ENCODE measurements at regions not wholly inside any gene's neighbourhood (a gene's known extent, or its start where the extent isn't known, plus 50 kb on each side); places are given as distances from the start of the nearest gene placed in this dataset.

DNA sequence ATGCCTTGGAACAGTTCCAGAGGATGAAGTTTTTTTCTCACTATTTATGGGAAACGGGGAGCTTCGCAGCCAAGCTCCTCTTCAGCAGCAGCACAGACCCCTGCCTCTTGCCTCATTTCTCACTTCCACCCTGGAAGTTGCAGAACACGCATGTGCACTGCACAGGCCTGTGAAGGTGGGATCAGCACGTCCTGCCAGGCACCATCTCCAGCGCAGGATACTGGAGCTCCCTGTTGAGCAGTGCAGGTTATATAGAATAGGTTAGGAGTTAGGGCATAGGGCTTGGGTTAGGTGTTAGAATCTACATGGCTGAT is 110.1 kb upstream of the CENPE start (continued):
- TF ChIP-seq UBTF (IDR thresholded peaks at IDR 0.05; ENCODE audit: borderline replicate concordance in 1 of 2, low read depth in 2 of 2, low read length in 2 of 2) = no peak

DNA sequence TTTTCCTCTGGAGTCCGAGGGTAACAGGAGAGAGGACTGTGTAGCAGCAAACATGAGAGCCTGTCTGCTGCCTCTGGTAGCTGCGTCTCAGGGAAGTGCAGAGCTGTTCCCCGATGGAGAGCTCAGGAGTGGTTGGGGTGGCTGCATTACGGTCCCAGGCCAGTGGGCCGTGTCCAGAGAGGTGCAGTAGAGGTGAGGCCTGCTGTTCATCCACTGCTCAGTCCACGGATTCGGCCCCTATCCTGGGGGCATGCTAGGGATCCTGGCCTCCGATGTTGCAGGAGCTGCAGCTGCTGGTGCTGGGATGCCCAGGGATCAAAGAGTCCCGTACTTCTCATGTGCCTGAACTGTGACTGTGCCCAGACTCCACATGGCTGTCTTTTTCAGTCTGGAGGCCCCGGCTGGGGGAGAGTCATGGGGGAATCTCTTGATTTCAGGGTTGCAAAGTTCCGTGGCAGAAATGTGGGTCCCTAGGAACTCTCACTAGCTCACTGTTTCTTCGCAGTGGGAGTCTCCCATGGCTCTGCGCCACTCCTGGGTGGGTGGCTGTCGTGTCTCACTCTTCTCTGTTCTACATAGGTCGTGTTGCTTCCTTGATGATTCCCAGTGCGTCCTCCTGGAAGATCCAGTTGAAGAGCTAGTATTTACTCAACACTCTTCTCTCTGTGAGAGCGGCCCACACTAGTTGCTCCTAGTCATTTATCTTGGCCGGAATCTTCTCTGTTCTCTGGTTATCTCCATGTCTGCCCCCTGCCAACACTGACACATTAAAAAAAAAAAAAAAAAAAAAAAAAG is 109.5 kb upstream of the CENPE start:
- no peak for TF ChIP-seq MXI1 (IDR thresholded peaks at IDR 0.05; ENCODE audit: low read depth, low read length)
- TF ChIP-seq EP400 (IDR thresholded peaks at IDR 0.05) = no peak
- TF ChIP-seq PRMT5 (CRISPR knock-in tag; IDR thresholded peaks at IDR 0.05) = no peak
- TF ChIP-seq ZNF384 (IDR thresholded peaks at IDR 0.05; ENCODE audit: low read depth, low read length) = 0 out of 2 replicates have a peak, but pooled peaks have one; percentile 8
- TF ChIP-seq, protein P1, sequence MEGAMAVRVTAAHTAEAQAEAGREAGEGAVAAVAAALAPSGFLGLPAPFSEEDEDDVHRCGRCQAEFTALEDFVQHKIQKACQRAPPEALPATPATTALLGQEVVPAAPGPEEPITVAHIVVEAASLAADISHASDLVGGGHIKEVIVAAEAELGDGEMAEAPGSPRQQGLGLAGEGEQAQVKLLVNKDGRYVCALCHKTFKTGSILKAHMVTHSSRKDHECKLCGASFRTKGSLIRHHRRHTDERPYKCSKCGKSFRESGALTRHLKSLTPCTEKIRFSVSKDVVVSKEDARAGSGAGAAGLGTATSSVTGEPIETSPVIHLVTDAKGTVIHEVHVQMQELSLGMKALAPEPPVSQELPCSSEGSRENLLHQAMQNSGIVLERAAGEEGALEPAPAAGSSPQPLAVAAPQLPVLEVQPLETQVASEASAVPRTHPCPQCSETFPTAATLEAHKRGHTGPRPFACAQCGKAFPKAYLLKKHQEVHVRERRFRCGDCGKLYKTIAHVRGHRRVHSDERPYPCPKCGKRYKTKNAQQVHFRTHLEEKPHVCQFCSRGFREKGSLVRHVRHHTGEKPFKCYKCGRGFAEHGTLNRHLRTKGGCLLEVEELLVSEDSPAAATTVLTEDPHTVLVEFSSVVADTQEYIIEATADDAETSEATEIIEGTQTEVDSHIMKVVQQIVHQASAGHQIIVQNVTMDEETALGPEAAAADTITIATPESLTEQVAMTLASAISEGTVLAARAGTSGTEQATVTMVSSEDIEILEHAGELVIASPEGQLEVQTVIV (CRISPR knock-in tag; IDR thresholded peaks at IDR 0.05; ENCODE audit: borderline replicate concordance) = no peak
- BruUV-seq (replicated peaks) = no TSS peak
- no peaks in the 10 kb centered on the region for H3K9me3 ChIP-seq (replicated peaks; ENCODE audit: control insufficient read depth, insufficient read depth, low read depth, low read length)
- in situ Hi-C loops (cut with MboI) (no loop called here), intact Hi-C loops (cut with micrococcal nuclease) (no loop called here)
- H3K9ac ChIP-seq (ENCODE audit: insufficient read depth in 1 of 2, low read depth in 2 of 2, low read length in 2 of 2) = 0 out of 4 replicates have a peak overlapping the region, but pooled peaks of 1 of the 2 experiments have one; percentile 13
- CTCF ChIA-PET (ENCODE audit: low intra/inter-chr PET ratio) = no interaction called here
- no peaks in the 10 kb centered on the region for H3K9me1 ChIP-seq (ENCODE audit: control insufficient read depth, insufficient read depth, low read length)
- H3K27me3 ChIP-seq (ENCODE audit: control insufficient read depth in 2 of 2, insufficient read depth in 2 of 2, low read length in 2 of 2) = no peaks in the 10 kb centered on the region
- H3K4me1 ChIP-seq (replicated peaks in 1 of 2; ENCODE audit: control insufficient read depth in 2 of 2, insufficient read depth in 2 of 2, low read length in 2 of 2) = peaks cover 4% of the 10 kb centered on the region in 2 experiments; a peak in 1 of 5 replicates
- POLR2A ChIA-PET = interaction anchor here (0.6 to 1.3 kb wide), 3 partner anchors 9 to 28 kb away, joined by 3 to 6 read pairs (median 3); no protein-coding TSS in a partner anchor
- no peak for DNase-seq (ENCODE audit: extremely low read depth in 1 of 4, low spot score in 3 of 4)
- no peak overlapping the region for H3K4me2 ChIP-seq (ENCODE audit: insufficient read depth, low read length)
- H3K4me3 ChIP-seq = no peak overlapping the region
- no peaks in the 10 kb centered on the region for H3K36me3 ChIP-seq (ENCODE audit: control insufficient read depth, insufficient read depth, low read length)
- FAIRE-seq = no peak
- no peak overlapping the region for H2AFZ ChIP-seq (ENCODE audit: low read depth, low read length)
- WGBS (ENCODE audit: insufficient coverage, low coverage, missing lambda C conversion rate) = 15% methylated on average over 18 of the region's 18 CpGs
- H4K20me1 ChIP-seq (replicated peaks; ENCODE audit: control insufficient read depth, insufficient read depth, low read length) = no peaks in the 10 kb centered on the region; the same call in 1 of the 2 replicates
- H3K27ac ChIP-seq (ENCODE audit: extremely low read depth, low read depth, low read length) = no peak overlapping the region
- peak; percentile 51 for ATAC-seq
- no peaks in the 10 kb centered on the region for H3K79me2 ChIP-seq (ENCODE audit: control insufficient read depth, insufficient read depth, low read length)

Data from K562 (cell line).